IMR-90 (cell line): ENCODE measurements at regions not wholly inside any gene's neighbourhood (a gene's known extent, or its start where the extent isn't known, plus 50 kb on each side); places are given as distances from the start of the nearest gene placed in this dataset.

Experiments used
- POLR2A ChIP-seq: IDR thresholded peaks from 2 replicates; pipeline ENCODE4 v1.6.1; 2012; ENCODE audit warnings: mild to moderate bottlenecking, low read depth, low read length
- RFX5 ChIP-seq: IDR thresholded peaks from 2 replicates; pipeline ENCODE4 v1.8.0; 2012; ENCODE audit warnings: low read depth, mild to moderate bottlenecking, low read length, moderate library complexity
- TF ChIP-seq, protein P1 (sequence below): conservative IDR thresholded peaks from 2 replicates; pipeline ENCODE4 v1.5.1; 2012; ENCODE audit warnings: mild to moderate bottlenecking, low read depth, low read length, improper control_type of control experiment
- TF ChIP-seq, protein P2 (sequence below): fragments of 150-350 bp; IDR thresholded peaks from 2 replicates; pipeline ENCODE4 v1.6.1; 2016; ENCODE audit warnings: low read depth, mild to moderate bottlenecking, low read length, moderate library complexity, borderline replicate concordance

DNA sequence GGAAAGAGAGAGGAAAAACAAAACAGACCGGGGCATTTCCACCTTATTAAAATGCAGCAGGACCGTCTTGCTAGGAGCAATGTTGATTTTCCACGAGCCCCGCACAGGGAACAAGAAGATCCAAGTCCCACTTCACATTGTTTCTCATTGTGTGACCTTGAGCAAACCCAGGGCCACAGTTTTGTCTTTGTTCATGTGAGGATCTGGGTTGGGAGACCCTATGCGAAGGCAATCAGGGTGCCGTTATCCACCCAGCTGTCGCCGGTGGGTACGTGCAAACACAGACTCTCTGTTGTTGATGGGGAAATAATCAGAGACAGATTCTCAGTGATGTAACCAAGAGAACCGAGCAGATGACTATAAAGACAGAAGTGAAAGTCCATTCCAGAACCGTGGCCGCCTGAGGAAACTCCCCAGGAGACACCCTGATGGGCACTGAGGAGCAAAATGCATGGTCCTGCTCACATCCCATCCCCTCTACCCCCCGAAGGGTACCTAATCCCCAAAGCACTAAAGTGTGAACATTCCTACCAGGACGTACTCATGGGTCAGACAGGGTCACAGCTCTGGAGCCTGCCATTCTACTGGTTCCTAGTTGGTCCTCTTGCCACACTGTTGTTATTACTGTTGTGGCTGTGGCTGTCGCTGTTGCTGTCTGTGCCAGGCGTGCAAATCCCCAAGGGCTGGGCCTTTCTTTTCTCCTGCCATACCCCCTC lies 102.7 kb upstream of the RBPJ start:
- TF ChIP-seq, protein P1, sequence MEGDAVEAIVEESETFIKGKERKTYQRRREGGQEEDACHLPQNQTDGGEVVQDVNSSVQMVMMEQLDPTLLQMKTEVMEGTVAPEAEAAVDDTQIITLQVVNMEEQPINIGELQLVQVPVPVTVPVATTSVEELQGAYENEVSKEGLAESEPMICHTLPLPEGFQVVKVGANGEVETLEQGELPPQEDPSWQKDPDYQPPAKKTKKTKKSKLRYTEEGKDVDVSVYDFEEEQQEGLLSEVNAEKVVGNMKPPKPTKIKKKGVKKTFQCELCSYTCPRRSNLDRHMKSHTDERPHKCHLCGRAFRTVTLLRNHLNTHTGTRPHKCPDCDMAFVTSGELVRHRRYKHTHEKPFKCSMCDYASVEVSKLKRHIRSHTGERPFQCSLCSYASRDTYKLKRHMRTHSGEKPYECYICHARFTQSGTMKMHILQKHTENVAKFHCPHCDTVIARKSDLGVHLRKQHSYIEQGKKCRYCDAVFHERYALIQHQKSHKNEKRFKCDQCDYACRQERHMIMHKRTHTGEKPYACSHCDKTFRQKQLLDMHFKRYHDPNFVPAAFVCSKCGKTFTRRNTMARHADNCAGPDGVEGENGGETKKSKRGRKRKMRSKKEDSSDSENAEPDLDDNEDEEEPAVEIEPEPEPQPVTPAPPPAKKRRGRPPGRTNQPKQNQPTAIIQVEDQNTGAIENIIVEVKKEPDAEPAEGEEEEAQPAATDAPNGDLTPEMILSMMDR, result no peak
- TF ChIP-seq, protein P2, sequence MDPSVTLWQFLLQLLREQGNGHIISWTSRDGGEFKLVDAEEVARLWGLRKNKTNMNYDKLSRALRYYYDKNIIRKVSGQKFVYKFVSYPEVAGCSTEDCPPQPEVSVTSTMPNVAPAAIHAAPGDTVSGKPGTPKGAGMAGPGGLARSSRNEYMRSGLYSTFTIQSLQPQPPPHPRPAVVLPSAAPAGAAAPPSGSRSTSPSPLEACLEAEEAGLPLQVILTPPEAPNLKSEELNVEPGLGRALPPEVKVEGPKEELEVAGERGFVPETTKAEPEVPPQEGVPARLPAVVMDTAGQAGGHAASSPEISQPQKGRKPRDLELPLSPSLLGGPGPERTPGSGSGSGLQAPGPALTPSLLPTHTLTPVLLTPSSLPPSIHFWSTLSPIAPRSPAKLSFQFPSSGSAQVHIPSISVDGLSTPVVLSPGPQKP, result no peak
- TF ChIP-seq RFX5 (no peak), POLR2A (no peak)
